GM20000 (cell line): ENCODE measurements at regions not wholly inside any gene's neighbourhood (a gene's known extent, or its start where the extent isn't known, plus 50 kb on each side); places are given as distances from the start of the nearest gene placed in this dataset.
A peak's percentile ranks its signal among the peaks of the same experiment; 100 is the strongest.

Experiments used
- DNase-seq: peaks from one replicate; pipeline ENCODE4 v3.0.0; 2012; ENCODE audit warnings: low spot score
- CTCF ChIP-seq: IDR thresholded peaks from 2 replicates; pipeline ENCODE4 v1.5.1; 2012; ENCODE audit warnings: mild to moderate bottlenecking, control low read depth; ENCODE audit errors: extremely low read depth, missing control alignments

GRCh38 chr1:105795741-105796140 is 1260.7 kb upstream of the PRMT6 start:
- TF ChIP-seq CTCF = no peak
- DNase-seq = no peak

GRCh38 chr1:105830571-105831146 is 1225.8 kb upstream of the PRMT6 start:
- no peak for TF ChIP-seq CTCF
- no peak for DNase-seq

- no peak for DNase-seq
- TF ChIP-seq CTCF = no peak
Measured at GRCh38 chr1:105838071-105838470, 1218.4 kb upstream of the PRMT6 start.

GRCh38 chr1:105865546-105865945 is 1190.9 kb upstream of the PRMT6 start:
- TF ChIP-seq CTCF = no peak
- no peak for DNase-seq

- no peak for DNase-seq
- no peak for TF ChIP-seq CTCF
Measured at GRCh38 chr1:105872817-105873216, 1183.7 kb upstream of the PRMT6 start.

GRCh38 chr1:105874621-105875020 is 1181.9 kb upstream of the PRMT6 start:
- peak; percentile 2 for DNase-seq
- no peak for TF ChIP-seq CTCF

- DNase-seq = no peak
- TF ChIP-seq CTCF = no peak
Measured at GRCh38 chr1:105886309-105886708, 1170.2 kb upstream of the PRMT6 start.
